ENCODE measurements at regions not wholly inside any gene's neighbourhood (a gene's known extent, or its start where the extent isn't known, plus 50 kb on each side); places are given as distances from the start of the nearest gene placed in this dataset.

GRCh38 chr1:189409774-189410173 is 1067.9 kb downstream of the BRINP3 start:
- TF ChIP-seq CTCF (IDR thresholded peaks at IDR 0.05; ENCODE audit: low read depth, low read length): no peak
- no peak overlapping the region for H3K4me3 ChIP-seq (ENCODE audit: low read depth, low read length)

- TF ChIP-seq CTCF (IDR thresholded peaks at IDR 0.05; ENCODE audit: low read depth, low read length): no peak
- H3K4me3 ChIP-seq (ENCODE audit: low read depth, low read length): no peak overlapping the region
These were observed 1052.8 kb downstream of the BRINP3 start for GRCh38 chr1:189424746-189425331.

GRCh38 chr1:189429610-189430009 is 1048.1 kb downstream of the BRINP3 start:
- TF ChIP-seq CTCF (IDR thresholded peaks at IDR 0.05; ENCODE audit: low read depth, low read length): no peak
- H3K4me3 ChIP-seq (ENCODE audit: low read depth, low read length): no peak overlapping the region

- no peak overlapping the region for H3K4me3 ChIP-seq (ENCODE audit: low read depth, low read length)
- no peak for TF ChIP-seq CTCF (IDR thresholded peaks at IDR 0.05; ENCODE audit: low read depth, low read length)
These were observed 1046.2 kb downstream of the BRINP3 start for GRCh38 chr1:189431447-189431846.

- TF ChIP-seq CTCF (IDR thresholded peaks at IDR 0.05; ENCODE audit: low read depth, low read length): no peak
- H3K4me3 ChIP-seq (ENCODE audit: low read depth, low read length): no peak overlapping the region
These were observed 1044.9 kb downstream of the BRINP3 start for GRCh38 chr1:189432753-189433152.

GRCh38 chr1:189434461-189434860 is 1043.2 kb downstream of the BRINP3 start:
- no peak for TF ChIP-seq CTCF (IDR thresholded peaks at IDR 0.05; ENCODE audit: low read depth, low read length)
- no peak overlapping the region for H3K4me3 ChIP-seq (ENCODE audit: low read depth, low read length)

- no peak for TF ChIP-seq CTCF (IDR thresholded peaks at IDR 0.05; ENCODE audit: low read depth, low read length)
- no peak overlapping the region for H3K4me3 ChIP-seq (ENCODE audit: low read depth, low read length)
These were observed 1042.3 kb downstream of the BRINP3 start for GRCh38 chr1:189435398-189435797.

Data from WI38 (cell line).